NAMALWA (cell line): ENCODE measurements at regions not wholly inside any gene's neighbourhood (a gene's known extent, or its start where the extent isn't known, plus 50 kb on each side); places are given as distances from the start of the nearest gene placed in this dataset.

Source experiments
- DNase-seq: peaks from one replicate; pipeline ENCODE4 v3.0.0-alpha.2; 2015; ENCODE audit warnings: low spot score

DNA sequence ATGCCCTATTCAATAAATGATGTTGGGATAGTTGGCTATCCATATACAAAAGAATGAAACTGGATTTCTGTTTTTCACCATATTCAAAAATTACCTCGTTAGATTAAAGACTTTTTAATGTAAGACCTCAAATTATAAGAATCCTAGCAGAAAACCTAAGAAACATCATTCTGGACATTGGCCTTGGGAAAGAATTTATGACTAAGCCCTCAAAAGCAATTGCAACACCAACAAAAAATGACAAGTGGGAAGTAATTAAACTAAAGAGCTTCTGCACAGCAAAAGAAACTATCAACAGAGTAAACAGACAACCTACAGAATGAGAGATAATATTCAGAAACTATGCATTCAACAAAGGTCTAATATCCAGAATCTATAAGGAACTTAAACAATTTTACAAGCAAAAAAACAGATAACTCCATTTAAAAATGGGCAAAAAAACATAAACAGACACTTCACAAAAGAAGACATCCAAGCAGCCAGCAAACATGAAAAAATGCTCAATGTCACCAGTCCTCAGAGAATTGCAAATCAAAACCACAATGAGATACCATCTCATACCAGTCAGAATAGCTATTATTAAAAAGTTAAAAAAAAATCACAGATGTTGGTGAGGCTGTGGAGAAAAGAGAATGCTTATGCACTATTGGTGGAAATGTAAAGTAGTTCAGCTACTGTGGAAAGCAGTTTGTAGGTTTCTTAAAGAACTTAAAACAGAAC, 309.8 kb downstream of the AHR start:
- DNase-seq, result no peak

DNA sequence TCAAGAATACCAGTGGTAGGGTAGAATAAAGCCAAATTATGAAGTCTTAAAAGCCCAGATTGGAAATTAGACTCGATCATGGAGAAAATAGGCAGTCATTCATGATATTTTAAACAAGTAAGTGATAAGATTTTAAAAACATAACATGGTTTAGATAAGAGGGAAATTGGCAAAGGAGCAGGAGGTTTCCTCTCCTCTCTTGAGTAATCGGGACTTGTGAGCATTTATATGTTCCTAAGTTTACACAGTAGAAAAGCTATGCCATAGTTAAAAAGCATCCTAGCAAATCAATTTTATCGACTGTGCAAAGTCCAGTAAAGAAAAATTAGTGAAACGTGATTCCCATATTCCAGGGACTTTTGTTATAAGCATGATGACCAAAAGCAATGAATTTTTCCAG, 313.2 kb downstream of the AHR start:
- DNase-seq, result no peak

DNA sequence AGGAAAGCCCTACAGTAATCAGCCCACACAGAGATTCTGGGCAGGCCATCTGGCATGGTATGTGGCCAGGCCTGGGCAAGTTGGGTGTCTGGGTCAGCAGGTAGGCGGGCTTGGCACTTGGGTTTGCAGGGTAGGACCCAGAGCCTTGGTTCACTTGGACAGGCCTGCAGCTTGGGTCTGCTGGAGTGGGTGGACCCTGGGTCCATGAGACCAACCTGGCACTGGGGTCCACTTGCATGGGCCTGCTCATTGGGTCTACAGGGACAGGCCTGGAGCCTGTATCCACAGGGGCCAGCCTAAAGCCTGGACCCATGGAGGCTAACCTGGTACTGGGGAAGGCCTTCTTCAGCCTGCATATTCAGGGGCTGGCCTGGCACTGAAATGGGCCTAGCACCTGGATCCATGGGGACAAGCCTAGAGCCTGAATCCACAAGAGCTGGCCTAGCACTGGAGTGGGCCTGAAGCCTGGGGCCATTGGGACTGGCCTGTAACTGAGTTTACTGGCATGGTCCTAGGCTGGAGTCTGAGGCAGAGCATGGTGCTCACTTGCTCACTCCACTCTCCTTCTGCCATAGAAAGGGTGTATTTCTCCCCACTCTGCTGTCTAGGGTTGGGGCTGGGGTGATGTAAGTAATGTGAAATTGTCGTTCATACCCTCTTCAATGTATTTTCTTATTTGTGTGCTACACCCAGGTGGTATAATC, 315.0 kb downstream of the AHR start:
- DNase-seq, result no peak

DNA sequence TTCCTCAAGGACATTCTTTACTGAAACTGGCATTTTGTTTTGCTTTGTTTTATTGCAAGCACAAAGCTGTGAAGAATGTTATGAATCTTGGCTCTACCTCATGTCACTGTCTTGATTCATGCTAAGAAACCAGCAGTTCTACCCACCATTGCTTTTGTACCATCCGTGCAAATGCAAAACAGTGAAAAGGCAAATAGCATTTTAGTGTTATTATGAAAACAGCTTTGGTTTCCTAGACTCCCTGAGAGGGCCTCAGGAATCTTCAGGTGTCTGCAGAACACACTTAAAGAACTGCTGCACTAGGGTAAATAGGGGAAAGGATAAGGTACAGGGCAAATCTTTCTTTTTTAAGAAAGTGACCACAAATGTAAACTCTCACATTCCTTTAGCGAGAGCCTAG, 318.9 kb downstream of the AHR start:
- no peak for DNase-seq

DNA sequence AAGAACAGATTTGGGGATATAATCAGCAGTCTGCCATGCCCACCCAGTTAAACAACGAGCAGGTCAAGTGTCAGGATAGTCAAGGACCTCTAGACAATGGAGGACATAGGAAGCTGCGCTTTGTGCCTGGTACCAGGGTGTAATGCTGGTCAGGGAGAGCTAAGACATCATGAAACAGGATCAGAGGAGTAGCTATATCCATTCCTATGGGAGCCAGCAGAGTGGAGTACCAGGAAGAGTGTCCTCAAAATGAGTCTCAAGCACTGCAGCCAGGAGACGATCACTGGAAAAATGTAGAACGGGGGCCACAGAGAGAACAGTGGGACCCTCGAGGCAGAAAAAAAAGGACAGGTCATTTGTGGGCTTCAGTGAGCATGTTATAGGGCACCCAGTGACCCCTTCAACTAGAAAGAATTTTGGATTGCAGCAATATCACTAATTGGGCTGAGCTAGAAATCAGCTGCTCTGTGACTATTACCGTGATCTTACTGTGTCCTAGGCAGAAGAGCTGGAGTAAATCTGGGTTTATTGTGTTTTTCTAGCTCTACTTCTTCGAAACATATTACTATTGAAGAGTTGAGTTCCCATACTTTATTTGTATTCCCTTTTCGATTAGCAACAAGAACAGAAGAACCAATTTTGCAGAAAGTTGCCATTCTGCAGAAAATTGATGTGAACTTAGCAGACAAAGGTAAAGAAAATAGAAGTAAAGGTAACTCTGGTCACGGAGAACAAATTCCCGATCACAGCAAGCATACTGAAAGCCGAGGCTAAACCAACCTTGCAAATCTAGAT, 319.6 kb downstream of the AHR start:
- no peak for DNase-seq

DNA sequence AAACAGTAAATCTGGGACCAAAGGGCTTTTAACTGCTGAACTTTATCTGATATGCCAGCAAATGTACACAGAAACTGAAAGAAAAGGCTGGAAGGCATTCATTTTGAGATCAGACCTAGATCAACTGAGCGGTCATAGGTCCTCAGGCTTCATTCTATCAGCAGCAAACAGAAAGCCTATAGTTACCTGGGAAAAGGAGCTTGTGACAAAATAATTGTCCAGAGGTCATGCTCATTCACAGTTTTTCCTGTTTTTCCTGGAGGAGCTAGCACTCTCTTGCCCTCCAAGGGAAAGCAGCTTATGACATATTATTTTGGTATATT, 320.2 kb downstream of the AHR start:
- DNase-seq, result no peak

DNA sequence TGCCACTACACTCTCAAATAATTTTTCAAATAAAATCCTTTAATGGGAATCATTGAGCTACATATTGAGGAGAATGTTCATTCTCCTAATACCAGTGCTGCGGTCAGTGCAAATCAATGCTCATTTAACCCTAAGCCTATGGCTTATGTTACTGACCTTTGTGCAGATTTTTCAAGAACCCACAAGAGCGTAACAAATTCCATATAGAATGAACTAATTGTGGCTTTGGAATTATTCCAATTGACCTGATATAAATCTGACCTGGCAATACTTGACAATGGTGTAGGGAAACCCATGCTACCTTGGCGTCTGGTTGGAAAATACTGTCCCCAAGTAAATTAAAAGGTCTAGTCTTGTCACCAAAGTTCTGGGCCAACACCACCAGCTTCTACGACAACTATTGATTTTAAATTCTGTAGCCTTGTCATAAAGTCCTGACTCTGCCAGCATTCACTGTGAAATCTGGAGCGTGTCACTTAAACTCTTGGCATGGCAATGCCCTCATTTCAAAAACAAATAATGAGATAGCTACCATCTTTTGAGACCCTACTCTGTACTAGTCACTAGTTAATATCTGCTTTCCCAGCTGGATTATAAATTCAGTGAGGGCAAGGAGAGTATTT, 320.9 kb downstream of the AHR start:
- no peak for DNase-seq

DNA sequence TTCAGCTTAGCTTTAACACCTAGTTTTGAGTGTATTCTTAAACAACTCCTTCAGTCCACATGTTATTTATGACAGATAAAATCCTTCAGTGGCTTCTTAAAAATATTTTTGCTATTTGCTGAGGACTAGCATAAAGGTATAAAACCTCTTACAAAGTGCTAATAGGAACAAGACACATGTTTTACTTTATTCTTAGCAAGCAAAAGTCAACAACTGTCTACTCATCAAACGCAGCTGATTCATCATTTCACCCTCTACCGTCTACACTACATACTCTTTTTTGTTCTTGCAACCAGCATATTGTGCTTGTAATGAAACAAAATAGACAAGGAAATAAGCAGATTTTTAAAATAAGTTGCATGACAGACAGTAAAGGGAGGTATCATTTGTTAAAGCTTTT, 319.7 kb downstream of the SNX13 start:
- DNase-seq, result no peak

DNA sequence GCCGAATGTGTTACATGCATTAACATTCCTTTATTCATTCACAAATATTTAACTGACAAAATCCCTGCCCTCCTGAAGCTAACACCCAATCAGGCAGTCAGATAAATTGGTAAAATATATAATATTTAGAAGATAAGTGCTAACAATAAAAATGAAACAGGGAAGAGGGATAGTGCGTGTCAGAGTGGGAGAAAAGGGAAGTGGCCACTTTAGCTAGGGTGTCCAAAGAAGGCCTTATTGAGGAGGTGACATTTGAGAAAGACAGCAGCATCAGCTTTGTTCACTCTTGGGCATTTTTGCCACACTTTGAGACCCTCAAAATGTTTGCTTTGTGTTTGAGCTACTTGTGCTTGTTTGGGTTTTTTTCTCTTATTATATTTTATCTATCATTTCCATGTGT, 317.8 kb downstream of the SNX13 start:
- no peak for DNase-seq

DNA sequence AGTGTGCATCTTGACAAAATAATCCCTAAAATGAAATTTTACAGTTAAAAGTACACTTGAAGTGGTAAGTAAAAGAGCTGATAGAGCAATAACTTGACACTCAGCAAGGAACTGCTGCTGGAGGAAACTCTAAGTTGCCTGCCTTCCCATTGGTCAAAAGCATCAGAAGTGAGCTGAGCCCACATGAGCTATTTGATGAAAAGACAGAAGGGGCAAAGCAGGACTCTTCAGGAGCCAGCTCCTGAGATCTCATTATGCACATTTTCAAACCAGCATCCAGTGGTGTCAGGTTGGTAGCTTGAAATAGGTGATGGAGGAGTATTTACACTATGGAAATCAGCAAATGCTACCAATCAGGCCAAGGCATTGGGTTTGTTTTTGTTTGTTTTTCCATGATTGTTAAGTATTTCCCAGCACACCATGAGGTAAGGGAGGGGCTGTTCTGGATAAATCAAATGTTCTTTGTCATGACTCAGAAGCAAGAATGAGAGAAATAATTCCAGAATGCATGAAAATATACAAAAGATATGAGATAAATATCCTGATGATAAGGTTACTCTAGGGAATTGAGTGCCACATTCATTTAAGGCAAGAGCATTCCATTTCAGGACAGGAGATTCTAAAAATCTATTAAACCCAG, 316.6 kb downstream of the SNX13 start:
- DNase-seq, result no peak

DNA sequence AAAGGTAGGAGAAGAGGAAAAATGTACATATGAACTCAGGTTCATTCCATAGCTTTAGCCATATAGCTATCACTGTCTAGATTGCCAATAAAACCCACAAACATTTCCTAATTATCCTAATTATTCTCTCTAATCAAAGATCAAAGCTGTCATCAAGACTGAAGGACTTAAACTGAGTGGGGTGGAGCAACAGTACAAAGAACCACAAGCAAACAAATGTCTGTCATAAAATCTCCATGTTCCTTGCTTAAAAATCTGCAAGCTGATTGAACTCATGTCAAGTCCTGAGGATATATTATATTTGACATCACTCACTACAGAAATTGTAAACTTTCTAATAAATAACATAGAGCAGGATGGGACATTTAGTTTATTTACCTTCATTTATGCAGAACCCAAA, 315.9 kb downstream of the SNX13 start:
- DNase-seq, result no peak

DNA sequence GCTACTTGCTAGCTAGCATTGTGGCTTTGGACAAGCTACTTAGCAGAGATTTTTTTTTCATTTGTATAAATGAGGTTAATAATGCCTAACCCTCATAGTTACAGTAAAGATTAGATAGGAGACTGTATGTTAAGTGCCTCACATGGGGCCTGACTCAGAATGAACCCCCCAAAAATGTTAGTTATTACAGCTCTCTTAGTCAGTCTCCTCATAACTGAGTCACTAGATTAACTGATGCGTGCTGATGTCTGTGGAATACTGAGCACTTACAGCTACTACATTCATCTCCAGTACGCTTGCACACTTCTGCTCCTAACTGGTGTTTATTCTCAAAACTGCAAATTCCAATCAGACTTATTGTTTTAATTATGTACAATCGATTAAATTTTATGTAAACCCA, 315.3 kb downstream of the SNX13 start:
- no peak for DNase-seq

DNA sequence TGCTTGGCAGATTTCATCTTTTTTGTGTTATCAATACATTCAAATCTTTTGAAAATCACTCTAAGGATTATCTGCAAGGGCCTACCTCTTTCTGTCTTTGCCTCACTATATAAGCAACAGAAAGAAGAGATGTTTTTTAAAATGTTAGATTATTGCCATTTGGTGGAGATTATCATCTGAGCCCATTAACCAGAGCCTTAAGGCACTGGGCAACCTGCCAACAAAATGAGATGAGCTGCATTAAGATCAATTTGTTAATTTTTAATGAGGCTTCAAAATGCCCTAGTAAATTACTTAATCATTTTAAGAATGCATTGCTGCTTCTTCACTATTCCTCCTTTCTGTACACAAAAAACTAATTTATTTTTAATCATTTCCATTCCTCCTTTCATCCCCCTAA, 314.1 kb downstream of the SNX13 start:
- no peak for DNase-seq

DNA sequence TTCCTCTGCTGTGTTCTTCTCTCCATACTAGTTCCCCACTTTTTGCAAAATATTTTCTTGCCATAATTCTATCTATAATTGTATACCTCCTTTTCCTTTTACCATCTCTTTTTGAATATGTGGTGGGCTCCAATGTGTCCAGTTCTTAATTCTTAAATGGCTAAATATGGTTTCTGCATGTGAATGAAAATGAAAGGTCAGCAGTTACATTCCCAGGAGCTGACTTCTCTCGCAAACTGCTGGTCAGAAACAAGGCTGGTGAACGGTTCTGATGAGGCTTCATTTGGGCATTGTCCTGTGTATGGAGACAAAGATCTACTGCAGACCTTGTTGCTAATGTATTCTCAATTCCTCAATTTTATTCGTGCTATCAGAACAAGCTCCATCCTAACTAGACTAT, 309.2 kb downstream of the SNX13 start:
- no peak for DNase-seq

DNA sequence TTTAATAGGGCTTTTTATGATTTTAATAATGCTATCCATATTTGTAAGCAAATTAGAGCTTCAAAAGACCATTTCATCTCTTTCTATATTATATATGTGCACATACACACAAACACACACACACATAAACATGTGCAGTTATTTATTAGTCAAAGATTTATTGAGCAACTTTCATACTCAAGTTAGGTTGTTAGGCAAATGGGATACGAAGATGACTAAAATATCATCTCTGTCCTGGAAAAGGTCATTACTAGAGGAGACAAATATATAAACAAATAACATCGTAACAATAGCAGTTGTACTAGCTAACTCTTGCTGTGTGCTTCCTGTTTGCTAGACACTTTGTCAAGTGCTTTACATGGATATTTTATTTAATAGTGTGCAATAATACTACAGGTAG, 307.9 kb downstream of the SNX13 start:
- DNase-seq, result no peak

DNA sequence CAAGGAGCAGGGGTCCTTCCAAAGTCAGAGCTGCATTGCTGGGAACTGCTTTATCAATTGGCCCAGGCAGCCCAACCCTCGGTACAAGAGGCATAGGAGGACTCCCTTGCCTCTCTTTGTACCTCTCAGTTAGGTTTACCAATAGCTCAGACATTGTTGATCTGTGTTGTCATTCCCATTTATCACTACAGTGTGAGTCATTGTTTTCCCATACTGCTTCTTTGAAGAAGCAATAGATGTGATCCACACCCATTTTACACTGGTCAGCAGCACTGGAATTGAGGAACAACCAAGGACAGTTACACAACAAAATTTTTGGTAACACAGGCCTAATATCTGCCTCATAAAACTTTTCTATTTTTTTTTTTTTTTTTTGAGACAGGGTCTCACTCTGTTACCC, 307.2 kb downstream of the SNX13 start:
- DNase-seq, result no peak

DNA sequence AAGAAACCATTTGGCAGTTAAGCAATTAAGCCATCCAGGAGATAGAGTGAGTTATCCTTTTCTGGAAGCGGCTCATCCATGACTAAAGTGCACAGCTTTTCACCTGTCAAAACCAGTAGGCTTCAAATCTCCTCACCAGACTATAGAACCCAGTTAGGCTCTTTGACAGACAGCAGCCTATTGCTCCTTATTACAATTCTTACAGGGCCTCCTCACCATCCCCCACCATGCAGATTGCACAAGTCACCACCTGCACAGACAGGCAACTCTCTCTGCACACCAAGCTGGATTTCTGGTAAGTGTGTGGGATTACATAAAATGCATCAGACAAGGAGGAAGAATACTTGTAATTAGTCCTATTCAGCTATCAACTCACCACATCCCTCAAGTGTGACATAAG, 301.6 kb downstream of the SNX13 start:
- DNase-seq, result no peak

DNA sequence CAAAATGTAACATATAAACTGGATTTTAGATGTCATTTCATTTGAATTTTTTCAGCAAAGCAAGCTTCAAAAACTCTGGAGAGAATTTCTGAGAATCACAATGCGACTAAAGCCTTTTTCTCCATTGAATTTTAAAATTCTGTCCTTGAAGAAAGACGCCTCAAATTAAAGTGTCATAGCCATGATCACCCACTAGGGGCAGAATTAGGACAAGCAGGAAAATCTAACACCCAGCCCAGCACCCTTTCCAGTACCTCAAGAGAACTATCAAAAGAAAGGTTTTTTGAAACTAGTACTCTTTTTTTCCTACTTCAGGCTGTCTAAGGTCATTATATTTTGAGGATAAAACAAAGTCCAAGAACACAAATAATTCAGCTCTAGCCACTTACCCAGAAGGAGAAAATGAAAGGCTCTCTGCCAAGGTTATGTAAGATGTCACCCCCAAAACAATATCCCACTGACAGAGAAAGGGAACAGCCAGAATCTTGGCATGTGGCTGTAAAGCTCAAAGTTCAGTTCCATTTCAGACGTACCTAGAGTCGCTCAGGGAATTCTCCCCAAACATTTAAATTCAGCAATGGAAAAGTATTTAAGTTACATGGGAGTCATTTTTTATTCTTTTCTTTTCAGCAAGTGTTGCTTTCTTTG, 299.4 kb downstream of the SNX13 start:
- peak; percentile 71 for DNase-seq

DNA sequence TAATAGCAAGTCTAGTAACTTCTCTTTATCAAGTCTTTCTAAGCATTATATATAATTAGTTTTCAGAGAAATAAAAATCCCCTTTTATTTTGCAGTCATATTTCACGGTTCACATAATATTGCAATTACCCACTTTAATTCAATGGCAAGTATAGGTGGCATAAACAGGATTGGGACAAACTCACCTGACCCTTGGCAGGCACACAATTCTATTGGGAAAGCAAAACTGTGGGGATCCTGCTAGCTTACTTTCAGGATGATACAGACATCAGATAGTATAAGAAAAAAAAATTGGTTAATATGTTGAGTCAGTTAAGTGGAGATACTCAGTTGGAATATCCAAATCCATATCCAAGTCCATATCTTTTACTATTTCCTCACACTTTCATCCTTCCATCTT, 294.8 kb downstream of the SNX13 start:
- DNase-seq, result no peak

DNA sequence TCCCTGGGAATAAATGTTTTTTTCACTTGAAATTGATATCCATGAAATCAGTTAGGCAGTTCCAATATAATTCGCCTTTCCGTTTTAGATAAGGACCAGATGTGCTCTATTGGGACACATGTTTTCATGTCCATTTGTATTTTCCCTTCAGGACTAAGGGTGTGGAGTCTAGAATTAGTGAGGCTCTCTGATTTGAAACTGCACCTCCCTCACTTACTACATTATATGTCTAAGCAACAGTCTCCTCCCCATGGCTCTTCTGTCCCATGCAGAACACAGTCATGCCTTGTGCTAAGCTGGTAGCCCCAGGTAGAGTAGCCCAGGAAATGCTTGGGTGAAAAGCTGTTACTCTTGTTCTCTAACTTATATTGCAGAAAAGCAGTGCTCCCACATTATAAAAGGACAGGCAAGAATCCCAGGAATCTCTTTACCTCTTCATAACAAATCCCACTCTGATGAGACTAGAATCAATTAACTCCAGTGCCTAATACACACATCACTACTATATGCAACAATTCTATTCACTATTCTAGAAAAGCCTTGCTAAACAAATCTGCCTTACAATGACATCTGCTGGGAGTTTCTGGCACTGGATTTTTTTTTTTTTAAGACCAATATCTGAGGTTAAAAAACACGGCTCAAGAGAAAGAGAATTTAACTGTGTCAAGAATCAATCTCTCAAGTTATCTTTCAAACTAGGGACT, 293.9 kb downstream of the SNX13 start:
- no peak for DNase-seq

DNA sequence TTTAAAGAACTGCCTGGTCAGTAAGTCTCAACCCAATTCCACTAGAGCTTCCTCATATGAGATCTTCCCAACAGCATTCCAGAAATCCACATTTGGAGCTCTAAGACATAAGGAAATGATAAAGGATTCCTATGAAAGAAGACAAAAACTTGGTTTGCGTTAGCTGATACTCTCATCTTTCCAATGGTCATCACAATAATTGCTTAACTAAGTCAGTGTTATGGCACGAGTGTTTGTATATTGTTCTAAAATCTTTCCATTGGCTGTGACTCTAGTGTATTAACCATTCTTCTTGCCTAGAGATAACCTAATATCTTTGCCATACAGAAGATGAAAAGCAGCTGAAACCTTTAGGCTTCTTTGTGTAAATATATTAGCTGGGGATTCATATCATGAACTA, 289.0 kb downstream of the SNX13 start:
- no peak for DNase-seq
